ENCODE measurements at regions not wholly inside any gene's neighbourhood (a gene's known extent, or its start where the extent isn't known, plus 50 kb on each side); places are given as distances from the start of the nearest gene placed in this dataset.

DNA sequence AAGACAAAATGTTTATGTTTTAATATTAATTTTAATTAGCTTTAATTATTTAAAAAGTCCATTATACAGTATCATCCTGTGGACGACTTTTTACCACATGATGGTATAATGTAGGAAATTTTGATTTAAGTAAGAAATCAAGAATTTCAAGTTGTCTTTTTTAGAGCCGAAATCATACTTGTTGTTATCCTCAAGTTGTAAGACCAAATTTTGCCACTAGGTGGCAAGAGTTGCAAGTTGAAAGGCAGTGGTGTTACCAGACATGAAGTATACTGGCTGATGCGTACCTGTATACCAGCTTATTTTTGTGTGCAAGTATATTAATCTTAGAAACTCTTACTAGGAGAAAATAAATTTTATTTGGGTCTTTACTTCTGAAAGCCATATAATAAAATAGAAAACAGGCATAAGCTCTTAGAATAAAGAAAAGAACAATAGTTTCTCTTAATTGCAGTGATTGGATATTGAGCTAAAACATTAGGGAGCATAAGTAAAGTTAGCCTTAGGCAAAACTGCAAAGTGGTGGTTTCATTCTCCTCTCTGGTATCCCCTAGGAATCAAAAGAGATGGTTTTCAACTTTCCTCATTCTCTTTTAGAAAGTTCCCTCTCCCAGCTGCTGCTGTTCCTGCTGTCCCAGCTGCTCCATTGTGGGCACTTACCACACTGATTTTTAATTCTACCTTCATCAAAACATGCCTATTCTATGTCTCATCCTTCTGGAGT is 118.0 kb upstream of the WDFY3 start:
- TF ChIP-seq, protein P1, sequence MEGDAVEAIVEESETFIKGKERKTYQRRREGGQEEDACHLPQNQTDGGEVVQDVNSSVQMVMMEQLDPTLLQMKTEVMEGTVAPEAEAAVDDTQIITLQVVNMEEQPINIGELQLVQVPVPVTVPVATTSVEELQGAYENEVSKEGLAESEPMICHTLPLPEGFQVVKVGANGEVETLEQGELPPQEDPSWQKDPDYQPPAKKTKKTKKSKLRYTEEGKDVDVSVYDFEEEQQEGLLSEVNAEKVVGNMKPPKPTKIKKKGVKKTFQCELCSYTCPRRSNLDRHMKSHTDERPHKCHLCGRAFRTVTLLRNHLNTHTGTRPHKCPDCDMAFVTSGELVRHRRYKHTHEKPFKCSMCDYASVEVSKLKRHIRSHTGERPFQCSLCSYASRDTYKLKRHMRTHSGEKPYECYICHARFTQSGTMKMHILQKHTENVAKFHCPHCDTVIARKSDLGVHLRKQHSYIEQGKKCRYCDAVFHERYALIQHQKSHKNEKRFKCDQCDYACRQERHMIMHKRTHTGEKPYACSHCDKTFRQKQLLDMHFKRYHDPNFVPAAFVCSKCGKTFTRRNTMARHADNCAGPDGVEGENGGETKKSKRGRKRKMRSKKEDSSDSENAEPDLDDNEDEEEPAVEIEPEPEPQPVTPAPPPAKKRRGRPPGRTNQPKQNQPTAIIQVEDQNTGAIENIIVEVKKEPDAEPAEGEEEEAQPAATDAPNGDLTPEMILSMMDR (IDR thresholded peaks at IDR 0.05), result peak; percentile 53 to 68 (median 62)
- TF ChIP-seq POLR2A (IDR thresholded peaks at IDR 0.05), result no peak
